ENCODE measurements at regions not wholly inside any gene's neighbourhood (a gene's known extent, or its start where the extent isn't known, plus 50 kb on each side); places are given as distances from the start of the nearest gene placed in this dataset.

DNA sequence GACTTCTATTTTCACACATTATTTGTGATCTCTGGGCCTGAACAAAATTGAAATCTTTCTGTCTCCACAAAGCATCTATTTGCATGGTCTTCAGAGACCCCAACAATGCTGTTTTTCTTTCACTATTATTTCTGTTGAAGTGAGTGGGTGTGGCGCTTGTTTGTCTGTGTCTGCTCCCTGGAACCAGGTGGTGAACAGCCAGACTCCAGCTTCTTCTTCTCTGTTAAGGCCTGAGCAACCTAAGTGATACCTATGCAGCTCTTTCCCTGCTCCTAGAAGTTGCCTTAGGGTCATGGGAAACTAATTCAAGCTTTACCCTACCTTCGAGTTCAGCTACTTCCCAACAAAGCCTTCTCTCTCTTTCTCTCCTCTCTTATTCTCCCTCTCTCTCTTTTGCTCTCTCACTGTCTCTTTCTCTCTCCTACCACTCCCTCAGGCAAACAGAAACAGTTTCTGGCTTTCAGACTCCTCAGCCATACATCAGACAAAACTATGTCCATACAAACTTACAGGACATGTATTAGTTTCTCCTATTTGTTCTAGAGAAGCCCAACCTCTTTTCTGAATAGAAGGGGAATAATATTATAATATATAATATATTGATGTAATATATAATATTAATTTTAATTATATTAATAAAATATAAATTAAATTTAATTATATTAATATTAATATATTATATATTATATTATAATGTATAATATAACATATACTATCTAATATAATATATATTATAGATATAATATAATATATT lies 552.5 kb downstream of the DSC3 start:
- TF ChIP-seq POLR2A (IDR thresholded peaks at IDR 0.05) = no peak
- TF ChIP-seq, protein P1, sequence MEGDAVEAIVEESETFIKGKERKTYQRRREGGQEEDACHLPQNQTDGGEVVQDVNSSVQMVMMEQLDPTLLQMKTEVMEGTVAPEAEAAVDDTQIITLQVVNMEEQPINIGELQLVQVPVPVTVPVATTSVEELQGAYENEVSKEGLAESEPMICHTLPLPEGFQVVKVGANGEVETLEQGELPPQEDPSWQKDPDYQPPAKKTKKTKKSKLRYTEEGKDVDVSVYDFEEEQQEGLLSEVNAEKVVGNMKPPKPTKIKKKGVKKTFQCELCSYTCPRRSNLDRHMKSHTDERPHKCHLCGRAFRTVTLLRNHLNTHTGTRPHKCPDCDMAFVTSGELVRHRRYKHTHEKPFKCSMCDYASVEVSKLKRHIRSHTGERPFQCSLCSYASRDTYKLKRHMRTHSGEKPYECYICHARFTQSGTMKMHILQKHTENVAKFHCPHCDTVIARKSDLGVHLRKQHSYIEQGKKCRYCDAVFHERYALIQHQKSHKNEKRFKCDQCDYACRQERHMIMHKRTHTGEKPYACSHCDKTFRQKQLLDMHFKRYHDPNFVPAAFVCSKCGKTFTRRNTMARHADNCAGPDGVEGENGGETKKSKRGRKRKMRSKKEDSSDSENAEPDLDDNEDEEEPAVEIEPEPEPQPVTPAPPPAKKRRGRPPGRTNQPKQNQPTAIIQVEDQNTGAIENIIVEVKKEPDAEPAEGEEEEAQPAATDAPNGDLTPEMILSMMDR (IDR thresholded peaks at IDR 0.05) = no peak
- H3K4me3 ChIP-seq (ENCODE audit: low read depth, poor library complexity, severe bottlenecking) = no peak overlapping the region
- intact Hi-C loops (cut with DNase I; ENCODE audit: low total_unique reads) = no loop called here
- DNase-seq (ENCODE audit: low spot score in 2 of 2) = no peak
- 86 to 94% methylated on average over 2 of the region's 2 CpGs for WGBS, 2 donors

DNA sequence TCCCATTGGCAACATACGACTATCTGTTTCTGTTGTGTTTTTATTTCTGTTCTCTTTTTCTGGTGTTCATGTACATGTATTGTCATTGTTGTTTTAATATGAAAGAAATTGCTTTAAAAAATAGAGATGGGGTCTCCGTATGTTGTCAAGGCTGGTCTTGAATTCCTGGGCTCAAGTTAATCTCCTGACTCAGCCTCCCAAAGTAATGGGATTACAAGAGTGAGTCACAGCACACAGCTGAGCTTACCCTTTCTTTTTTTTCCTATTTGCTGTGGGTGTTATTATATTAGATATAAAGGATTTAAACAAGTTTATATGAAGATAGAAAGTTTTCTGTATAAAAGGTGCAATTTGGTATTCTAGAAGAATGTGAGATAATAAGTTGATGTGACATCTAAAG lies 554.6 kb downstream of the DSC3 start:
- no peak for DNase-seq (ENCODE audit: low spot score in 2 of 2)
- intact Hi-C loops (cut with DNase I; ENCODE audit: low total_unique reads) = no loop called here
- WGBS, 2 donors = 86% methylated on average over 2 of the region's 2 CpGs
- no peak for TF ChIP-seq POLR2A (IDR thresholded peaks at IDR 0.05)
- TF ChIP-seq, protein P1 (IDR thresholded peaks at IDR 0.05) = no peak
- H3K4me3 ChIP-seq (ENCODE audit: low read depth, poor library complexity, severe bottlenecking) = no peak overlapping the region

DNA sequence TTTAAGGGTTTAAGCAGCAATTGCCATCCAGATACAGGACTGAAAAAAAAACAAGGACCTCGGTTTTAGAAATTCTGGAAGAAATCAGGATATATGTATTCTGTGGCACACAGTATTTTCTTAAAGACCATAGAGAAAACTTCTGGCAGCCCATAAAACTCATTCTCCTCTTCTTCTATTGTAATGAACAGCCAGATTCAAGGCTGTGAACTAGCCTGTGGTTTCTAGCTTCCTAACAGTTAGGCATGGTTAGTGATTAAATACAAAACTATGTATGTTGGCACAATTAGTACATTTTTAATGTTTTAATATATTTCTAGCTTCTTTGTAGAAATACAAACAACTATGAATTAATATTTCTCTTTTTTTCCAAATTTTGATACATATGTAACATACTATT lies 555.7 kb downstream of the DSC3 start:
- intact Hi-C loops (cut with DNase I; ENCODE audit: low total_unique reads) = no loop called here
- WGBS, 2 donors = 42 to 62% methylated on average over 1 of the region's 1 CpG
- no peak for DNase-seq (ENCODE audit: low spot score in 2 of 2)
- no peak overlapping the region for H3K4me3 ChIP-seq (ENCODE audit: low read depth, poor library complexity, severe bottlenecking)
- TF ChIP-seq, protein P1 (IDR thresholded peaks at IDR 0.05) = no peak
- TF ChIP-seq POLR2A (IDR thresholded peaks at IDR 0.05) = no peak

DNA sequence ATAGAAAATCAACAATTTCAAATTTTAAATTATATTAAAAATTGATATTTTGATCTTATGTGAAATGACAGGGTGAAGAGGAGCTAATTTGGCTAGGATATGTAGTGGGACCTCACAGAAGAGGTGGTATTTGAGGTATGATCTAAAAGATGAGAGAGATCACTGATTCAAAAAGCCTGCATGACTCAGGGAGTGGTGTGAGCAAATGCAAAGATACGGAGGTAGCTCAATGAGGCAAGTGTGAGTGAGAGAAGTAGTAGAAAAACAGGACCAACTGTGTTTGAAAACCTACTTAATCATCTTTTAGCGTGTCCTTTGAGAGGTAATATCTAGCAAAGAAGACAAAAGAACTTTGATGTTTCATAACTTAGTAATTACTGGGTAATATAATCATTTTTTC lies 557.5 kb downstream of the DSC3 start:
- TF ChIP-seq, protein P1 (IDR thresholded peaks at IDR 0.05) = no peak
- TF ChIP-seq POLR2A (IDR thresholded peaks at IDR 0.05) = no peak
- no peak for DNase-seq (ENCODE audit: low spot score in 2 of 2)
- WGBS, 2 donors = 67% methylated on average over 2 of the region's 2 CpGs
- H3K4me3 ChIP-seq (ENCODE audit: low read depth, poor library complexity, severe bottlenecking) = no peak overlapping the region
- intact Hi-C loops (cut with DNase I; ENCODE audit: low total_unique reads) = no loop called here

DNA sequence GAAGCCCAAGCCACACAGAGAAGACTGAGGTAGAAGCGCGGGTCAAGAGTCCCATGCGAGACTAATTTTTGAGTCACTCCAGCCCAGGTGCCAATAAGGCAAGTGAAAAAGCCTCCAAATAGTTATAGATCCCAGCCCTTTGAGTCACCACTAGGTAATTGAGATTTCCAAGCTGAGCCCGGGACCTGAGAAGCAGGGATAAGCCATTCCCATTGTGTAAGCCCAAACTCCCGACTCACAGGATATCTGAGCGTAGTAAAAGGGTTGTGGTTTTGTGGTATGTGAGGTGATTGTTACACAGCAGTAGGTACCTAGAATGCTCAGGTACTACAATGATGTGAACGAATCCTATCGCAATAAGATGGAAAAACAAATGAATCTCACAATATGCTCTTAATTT lies 560.7 kb downstream of the DSC3 start:
- H3K4me3 ChIP-seq (ENCODE audit: low read depth, poor library complexity, severe bottlenecking) = no peak overlapping the region
- 81 to 82% methylated on average over 8 of the region's 8 CpGs for WGBS, 2 donors
- DNase-seq (ENCODE audit: low spot score in 2 of 2) = no peak
- TF ChIP-seq, protein P1 (IDR thresholded peaks at IDR 0.05) = no peak
- TF ChIP-seq POLR2A (IDR thresholded peaks at IDR 0.05) = no peak
- intact Hi-C loops (cut with DNase I; ENCODE audit: low total_unique reads) = no loop called here

DNA sequence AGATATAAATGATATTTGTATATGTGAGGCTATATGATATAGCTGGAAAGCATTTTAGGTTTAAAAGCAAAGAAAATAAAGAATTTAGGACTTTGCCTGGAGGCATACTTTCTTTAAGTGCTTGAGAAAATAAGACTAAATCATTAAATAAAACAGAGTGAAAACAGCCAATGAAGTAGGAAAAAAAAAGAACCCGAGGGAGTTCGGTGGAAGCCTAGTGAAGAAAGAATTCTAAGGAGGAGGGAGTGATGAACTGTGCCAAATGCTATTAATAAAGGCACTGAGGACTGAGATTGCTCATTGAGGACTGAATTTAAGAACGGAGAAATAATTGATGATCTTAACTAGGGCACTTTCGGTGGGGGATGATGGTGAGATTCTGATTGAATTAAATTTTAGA lies 573.5 kb downstream of the DSC3 start:
- intact Hi-C loops (cut with DNase I; ENCODE audit: low total_unique reads) = no loop called here
- H3K4me3 ChIP-seq (ENCODE audit: low read depth, poor library complexity, severe bottlenecking) = no peak overlapping the region
- no peak for DNase-seq (ENCODE audit: low spot score in 2 of 2)
- TF ChIP-seq, protein P1 (IDR thresholded peaks at IDR 0.05) = no peak
- no peak for TF ChIP-seq POLR2A (IDR thresholded peaks at IDR 0.05)
- WGBS, 2 donors = 47 to 72% methylated on average over 4 of the region's 4 CpGs

Measured in lower leg skin (tissue), 4 donors.